MM.1S (cell line): ENCODE measurements at regions not wholly inside any gene's neighbourhood (a gene's known extent, or its start where the extent isn't known, plus 50 kb on each side); places are given as distances from the start of the nearest gene placed in this dataset.
"Not testable (repeated sequence)": the region's sequence is repeated elsewhere in the genome, so short reads cannot be mapped to it uniquely, and the experiment has no call there.

ENCODE experiments used
- DNase-seq: peaks from one replicate; pipeline ENCODE4 v3.0.0-alpha.2; 2015
- H2AFZ ChIP-seq: fragments of 300-600 bp; sonication (generic); 2 replicates; pipeline ENCODE4 v1.6.0; 2016; ENCODE audit warnings: antibody characterized with exemption, low read length
- H3F3A ChIP-seq: fragments of 300-600 bp; sonication (generic); 2 replicates; pipeline ENCODE4 v1.6.1; 2016; ENCODE audit warnings: mild to moderate bottlenecking, antibody characterized with exemption, low read length, moderate library complexity, mixed read lengths; ENCODE audit not compliant: insufficient read depth
- H3K27ac ChIP-seq: fragments of 300-600 bp; sonication (generic); 2 replicates; pipeline ENCODE4 v1.5.1; 2016; ENCODE audit warnings: mild to moderate bottlenecking, low read length
- H3K27me3 ChIP-seq: fragments of 300-600 bp; sonication (generic); replicated peaks from 2 replicates; pipeline ENCODE4 v1.6.0; 2016; ENCODE audit warnings: low read length; ENCODE audit not compliant: insufficient read depth
- H3K36me3 ChIP-seq: fragments of 300-600 bp; sonication (generic); replicated peaks from 2 replicates; pipeline ENCODE4 v1.6.1; 2016; ENCODE audit warnings: mild to moderate bottlenecking, low read length, mixed read lengths; ENCODE audit not compliant: insufficient read depth
- H3K4me1 ChIP-seq: fragments of 300-600 bp; sonication (generic); 2 replicates; pipeline ENCODE4 v1.6.1; 2016; ENCODE audit warnings: low read length, mixed read lengths
- H3K4me2 ChIP-seq: fragments of 300-600 bp; sonication (generic); 2 replicates; pipeline ENCODE4 v1.6.0; 2016; ENCODE audit warnings: low read depth, low read length
- H3K4me3 ChIP-seq: fragments of 300-600 bp; sonication (generic); 2 replicates; pipeline ENCODE4 v1.5.1; 2016; ENCODE audit warnings: low read length, mixed read lengths
- H3K79me2 ChIP-seq: fragments of 300-600 bp; sonication (generic); 2 replicates; pipeline ENCODE4 v1.6.1; 2016; ENCODE audit warnings: mixed run types, low read length, mixed read lengths
- H3K9ac ChIP-seq: fragments of 300-600 bp; sonication (generic); 2 replicates; pipeline ENCODE4 v1.6.1; 2016; ENCODE audit warnings: low read length, mixed read lengths
- H3K9me2 ChIP-seq: fragments of 300-600 bp; sonication (generic); replicated peaks from 2 replicates; pipeline ENCODE4 v1.6.1; 2016; ENCODE audit warnings: mild to moderate bottlenecking, low read length, mixed read lengths; ENCODE audit not compliant: insufficient read depth
- H3K9me3 ChIP-seq: fragments of 300-600 bp; sonication (generic); replicated peaks from 2 replicates; pipeline ENCODE4 v1.6.1; 2016; ENCODE audit warnings: mild to moderate bottlenecking, low read length, mixed read lengths; ENCODE audit not compliant: insufficient read depth
- H4K20me1 ChIP-seq: fragments of 300-600 bp; sonication (generic); 2 replicates; pipeline ENCODE4 v1.6.1; 2016; ENCODE audit warnings: mild to moderate bottlenecking, low read length, moderate library complexity, mixed read lengths; ENCODE audit not compliant: insufficient read depth
- CTCF ChIP-seq: fragments of 300-600 bp; sonication (generic); IDR thresholded peaks from 2 replicates; pipeline ENCODE4 v1.5.1; 2016; ENCODE audit warnings: antibody characterized with exemption, low read length, mixed read lengths
- EZH2 ChIP-seq: fragments of 300-600 bp; sonication (generic); optimal IDR thresholded peaks from 2 replicates; pipeline ENCODE3; 2017; ENCODE audit warnings: low read depth, mild to moderate bottlenecking, antibody characterized with exemption, low read length, mixed read lengths
- EZH2phosphoT487 ChIP-seq: fragments of 300-600 bp; sonication (generic); IDR thresholded peaks from 2 replicates; pipeline ENCODE4 v1.6.1; 2018; ENCODE audit warnings: antibody characterized with exemption, low read length

- Histone ChIP-seq H4K20me1 (no peaks in the 10 kb centered on the region), H3K36me3 (no peaks in the 10 kb centered on the region), H3K9ac (no peak overlapping the region), H3K9me3 (no peaks in the 10 kb centered on the region), H3K4me3 (no peak overlapping the region), H3K4me2 (no peak overlapping the region), H2AFZ (no peak overlapping the region), H3K27me3 (no peaks in the 10 kb centered on the region), H3K9me2 (no peaks in the 10 kb centered on the region), H3K79me2 (no peaks in the 10 kb centered on the region), H3F3A (no peaks in the 10 kb centered on the region), H3K27ac (no peak overlapping the region), H3K4me1 (no peaks in the 10 kb centered on the region)
- DNase-seq, result no peak
- no peak for TF ChIP-seq CTCF
- TF ChIP-seq EZH2phosphoT487, result no peak
- TF ChIP-seq EZH2, result no peak
Measured at GRCh38 chr20:52031206-52031562, 160.4 kb downstream of the ZFP64 start.

GRCh38 chr20:52029129-52029528, 162.4 kb downstream of the ZFP64 start:
- not testable (repeated sequence) for H3K36me3 ChIP-seq, H3K9ac ChIP-seq, DNase-seq, H3F3A ChIP-seq, H3K4me3 ChIP-seq, H3K4me1 ChIP-seq, H3K27ac ChIP-seq, H4K20me1 ChIP-seq, H3K9me3 ChIP-seq, H3K4me2 ChIP-seq, H3K79me2 ChIP-seq, H3K9me2 ChIP-seq, H2AFZ ChIP-seq, H3K27me3 ChIP-seq

GRCh38 chr20:52025938-52026337, 165.6 kb downstream of the ZFP64 start:
- Histone ChIP-seq H3K36me3 (no peaks in the 10 kb centered on the region), H3F3A (no peaks in the 10 kb centered on the region), H3K9me2 (no peaks in the 10 kb centered on the region), H3K4me1 (no peaks in the 10 kb centered on the region), H3K27me3 (no peaks in the 10 kb centered on the region), H4K20me1 (no peaks in the 10 kb centered on the region), H3K9me3 (no peaks in the 10 kb centered on the region), H3K4me3 (no peak overlapping the region), H3K4me2 (no peak overlapping the region), H2AFZ (no peak overlapping the region), H3K27ac (no peak overlapping the region), H3K9ac (no peak overlapping the region), H3K79me2 (no peaks in the 10 kb centered on the region)
- TF ChIP-seq EZH2 (no peak), EZH2phosphoT487 (no peak), CTCF (no peak)
- no peak for DNase-seq

- DNase-seq, result no peak
- Histone ChIP-seq H3K4me2 (no peak overlapping the region), H3K4me1 (no peaks in the 10 kb centered on the region), H3K9ac (no peak overlapping the region), H3K4me3 (no peak overlapping the region), H2AFZ (no peak overlapping the region), H3K27me3 (no peaks in the 10 kb centered on the region), H3K9me3 (no peaks in the 10 kb centered on the region), H4K20me1 (no peaks in the 10 kb centered on the region), H3K36me3 (no peaks in the 10 kb centered on the region), H3K9me2 (no peaks in the 10 kb centered on the region), H3K27ac (no peak overlapping the region), H3F3A (no peaks in the 10 kb centered on the region), H3K79me2 (no peaks in the 10 kb centered on the region)
- TF ChIP-seq EZH2phosphoT487 (no peak), CTCF (no peak), EZH2 (no peak)
Measured at GRCh38 chr20:52019313-52019712, 172.3 kb downstream of the ZFP64 start.
